ENCODE measurements at regions not wholly inside any gene's neighbourhood (a gene's known extent, or its start where the extent isn't known, plus 50 kb on each side); places are given as distances from the start of the nearest gene placed in this dataset.

DNA sequence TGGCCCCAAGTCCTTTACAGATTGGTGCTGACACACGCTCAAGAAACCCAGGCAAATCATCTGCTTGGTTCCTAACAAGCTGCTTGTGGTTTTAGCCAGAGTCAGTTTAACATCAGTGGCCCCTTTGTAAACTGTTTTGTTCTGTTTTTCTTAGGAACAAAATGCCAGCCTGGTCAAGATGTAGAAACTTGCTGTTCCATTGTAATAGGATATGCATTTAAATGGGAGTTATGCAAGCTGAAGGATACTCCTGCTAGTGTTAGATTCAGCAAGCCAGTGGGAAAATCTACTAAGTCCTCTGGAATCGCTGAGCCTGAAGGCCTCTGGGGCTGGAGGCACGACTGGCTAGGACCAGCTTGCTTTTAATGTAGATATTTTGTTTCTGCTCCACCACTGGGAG is 391.1 kb downstream of the TLE4 start:
- Histone ChIP-seq H4K20me1 (replicated peaks; ENCODE audit: control insufficient read depth, insufficient read depth, low read length) (no peaks in the 10 kb centered on the region), H3K9me3 (replicated peaks; ENCODE audit: control insufficient read depth, insufficient read depth, low read depth, low read length) (no peaks in the 10 kb centered on the region), H3K4me3 (no peak overlapping the region), H3K27me3 (ENCODE audit: control insufficient read depth in 2 of 2, insufficient read depth in 2 of 2, low read length in 2 of 2) (no peaks in the 10 kb centered on the region), H3K4me2 (ENCODE audit: insufficient read depth, low read length) (no peak overlapping the region), H2AFZ (ENCODE audit: low read depth, low read length) (no peak overlapping the region), H3K9me1 (ENCODE audit: control insufficient read depth, insufficient read depth, low read length) (no peaks in the 10 kb centered on the region), H3K36me3 (ENCODE audit: control insufficient read depth, insufficient read depth, low read length) (no peaks in the 10 kb centered on the region), H3K9ac (ENCODE audit: insufficient read depth in 1 of 2, low read depth in 2 of 2, low read length in 2 of 2) (no peak overlapping the region), H3K4me1 (replicated peaks in 1 of 2; ENCODE audit: control insufficient read depth in 2 of 2, insufficient read depth in 2 of 2, low read length in 2 of 2) (no peaks in the 10 kb centered on the region), H3K27ac (ENCODE audit: extremely low read depth, low read depth, low read length) (no peak overlapping the region), H3K79me2 (ENCODE audit: control insufficient read depth, insufficient read depth, low read length) (no peaks in the 10 kb centered on the region)
- WGBS (ENCODE audit: insufficient coverage, low coverage, missing lambda C conversion rate), result 0% methylated on average over 3 of the region's 3 CpGs
- no TSS peak for BruUV-seq (replicated peaks)
- FAIRE-seq (no peak), ATAC-seq (no peak), DNase-seq (ENCODE audit: extremely low read depth in 1 of 4, low spot score in 3 of 4) (no peak)
- intact Hi-C loops (cut with micrococcal nuclease), result no loop called here
- ChIA-PET CTCF (ENCODE audit: low intra/inter-chr PET ratio) (no interaction called here), POLR2A (no interaction called here)
- in situ Hi-C loops (cut with MboI), result no loop called here
- TF ChIP-seq, protein P1, sequence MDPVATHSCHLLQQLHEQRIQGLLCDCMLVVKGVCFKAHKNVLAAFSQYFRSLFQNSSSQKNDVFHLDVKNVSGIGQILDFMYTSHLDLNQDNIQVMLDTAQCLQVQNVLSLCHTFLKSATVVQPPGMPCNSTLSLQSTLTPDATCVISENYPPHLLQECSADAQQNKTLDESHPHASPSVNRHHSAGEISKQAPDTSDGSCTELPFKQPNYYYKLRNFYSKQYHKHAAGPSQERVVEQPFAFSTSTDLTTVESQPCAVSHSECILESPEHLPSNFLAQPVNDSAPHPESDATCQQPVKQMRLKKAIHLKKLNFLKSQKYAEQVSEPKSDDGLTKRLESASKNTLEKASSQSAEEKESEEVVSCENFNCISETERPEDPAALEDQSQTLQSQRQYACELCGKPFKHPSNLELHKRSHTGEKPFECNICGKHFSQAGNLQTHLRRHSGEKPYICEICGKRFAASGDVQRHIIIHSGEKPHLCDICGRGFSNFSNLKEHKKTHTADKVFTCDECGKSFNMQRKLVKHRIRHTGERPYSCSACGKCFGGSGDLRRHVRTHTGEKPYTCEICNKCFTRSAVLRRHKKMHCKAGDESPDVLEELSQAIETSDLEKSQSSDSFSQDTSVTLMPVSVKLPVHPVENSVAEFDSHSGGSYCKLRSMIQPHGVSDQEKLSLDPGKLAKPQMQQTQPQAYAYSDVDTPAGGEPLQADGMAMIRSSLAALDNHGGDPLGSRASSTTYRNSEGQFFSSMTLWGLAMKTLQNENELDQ (CRISPR knock-in tag; IDR thresholded peaks at IDR 0.05; ENCODE audit: borderline replicate concordance), result no peak
- TF ChIP-seq FOXJ2 (tag; IDR thresholded peaks at IDR 0.05), result no peak
- TF ChIP-seq U2AF1 (optimal IDR thresholded peaks at IDR 0.05; ENCODE audit: low read depth, low read length), result no peak
- no peak for TF ChIP-seq PTRF (tag; IDR thresholded peaks at IDR 0.05)
- TF ChIP-seq, protein P2, sequence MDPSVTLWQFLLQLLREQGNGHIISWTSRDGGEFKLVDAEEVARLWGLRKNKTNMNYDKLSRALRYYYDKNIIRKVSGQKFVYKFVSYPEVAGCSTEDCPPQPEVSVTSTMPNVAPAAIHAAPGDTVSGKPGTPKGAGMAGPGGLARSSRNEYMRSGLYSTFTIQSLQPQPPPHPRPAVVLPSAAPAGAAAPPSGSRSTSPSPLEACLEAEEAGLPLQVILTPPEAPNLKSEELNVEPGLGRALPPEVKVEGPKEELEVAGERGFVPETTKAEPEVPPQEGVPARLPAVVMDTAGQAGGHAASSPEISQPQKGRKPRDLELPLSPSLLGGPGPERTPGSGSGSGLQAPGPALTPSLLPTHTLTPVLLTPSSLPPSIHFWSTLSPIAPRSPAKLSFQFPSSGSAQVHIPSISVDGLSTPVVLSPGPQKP (CRISPR knock-in tag; IDR thresholded peaks at IDR 0.05), result no peak
- TF ChIP-seq, protein P3, sequence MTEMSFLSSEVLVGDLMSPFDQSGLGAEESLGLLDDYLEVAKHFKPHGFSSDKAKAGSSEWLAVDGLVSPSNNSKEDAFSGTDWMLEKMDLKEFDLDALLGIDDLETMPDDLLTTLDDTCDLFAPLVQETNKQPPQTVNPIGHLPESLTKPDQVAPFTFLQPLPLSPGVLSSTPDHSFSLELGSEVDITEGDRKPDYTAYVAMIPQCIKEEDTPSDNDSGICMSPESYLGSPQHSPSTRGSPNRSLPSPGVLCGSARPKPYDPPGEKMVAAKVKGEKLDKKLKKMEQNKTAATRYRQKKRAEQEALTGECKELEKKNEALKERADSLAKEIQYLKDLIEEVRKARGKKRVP (CRISPR knock-in tag; IDR thresholded peaks at IDR 0.05), result no peak
- TF ChIP-seq, protein P4, sequence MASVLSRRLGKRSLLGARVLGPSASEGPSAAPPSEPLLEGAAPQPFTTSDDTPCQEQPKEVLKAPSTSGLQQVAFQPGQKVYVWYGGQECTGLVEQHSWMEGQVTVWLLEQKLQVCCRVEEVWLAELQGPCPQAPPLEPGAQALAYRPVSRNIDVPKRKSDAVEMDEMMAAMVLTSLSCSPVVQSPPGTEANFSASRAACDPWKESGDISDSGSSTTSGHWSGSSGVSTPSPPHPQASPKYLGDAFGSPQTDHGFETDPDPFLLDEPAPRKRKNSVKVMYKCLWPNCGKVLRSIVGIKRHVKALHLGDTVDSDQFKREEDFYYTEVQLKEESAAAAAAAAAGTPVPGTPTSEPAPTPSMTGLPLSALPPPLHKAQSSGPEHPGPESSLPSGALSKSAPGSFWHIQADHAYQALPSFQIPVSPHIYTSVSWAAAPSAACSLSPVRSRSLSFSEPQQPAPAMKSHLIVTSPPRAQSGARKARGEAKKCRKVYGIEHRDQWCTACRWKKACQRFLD (CRISPR knock-in tag; IDR thresholded peaks at IDR 0.05), result no peak
- TF ChIP-seq, protein P5, sequence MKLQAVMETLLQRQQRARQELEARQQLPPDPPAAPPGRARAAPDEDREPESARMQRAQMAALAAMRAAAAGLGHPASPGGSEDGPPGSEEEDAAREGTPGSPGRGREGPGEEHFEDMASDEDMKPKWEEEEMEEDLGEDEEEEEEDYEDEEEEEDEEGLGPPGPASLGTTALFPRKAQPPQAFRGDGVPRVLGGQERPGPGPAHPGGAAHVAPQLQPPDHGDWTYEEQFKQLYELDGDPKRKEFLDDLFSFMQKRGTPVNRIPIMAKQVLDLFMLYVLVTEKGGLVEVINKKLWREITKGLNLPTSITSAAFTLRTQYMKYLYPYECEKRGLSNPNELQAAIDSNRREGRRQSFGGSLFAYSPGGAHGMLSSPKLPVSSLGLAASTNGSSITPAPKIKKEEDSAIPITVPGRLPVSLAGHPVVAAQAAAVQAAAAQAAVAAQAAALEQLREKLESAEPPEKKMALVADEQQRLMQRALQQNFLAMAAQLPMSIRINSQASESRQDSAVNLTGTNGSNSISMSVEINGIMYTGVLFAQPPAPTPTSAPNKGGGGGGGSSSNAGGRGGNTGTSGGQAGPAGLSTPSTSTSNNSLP (IDR thresholded peaks at IDR 0.05; ENCODE audit: borderline replicate concordance, low read depth, low read length), result no peak
- TF ChIP-seq RBM25 (IDR thresholded peaks at IDR 0.05; ENCODE audit: low read depth, low read length, severe bottlenecking), result no peak
- TF ChIP-seq, protein P6, sequence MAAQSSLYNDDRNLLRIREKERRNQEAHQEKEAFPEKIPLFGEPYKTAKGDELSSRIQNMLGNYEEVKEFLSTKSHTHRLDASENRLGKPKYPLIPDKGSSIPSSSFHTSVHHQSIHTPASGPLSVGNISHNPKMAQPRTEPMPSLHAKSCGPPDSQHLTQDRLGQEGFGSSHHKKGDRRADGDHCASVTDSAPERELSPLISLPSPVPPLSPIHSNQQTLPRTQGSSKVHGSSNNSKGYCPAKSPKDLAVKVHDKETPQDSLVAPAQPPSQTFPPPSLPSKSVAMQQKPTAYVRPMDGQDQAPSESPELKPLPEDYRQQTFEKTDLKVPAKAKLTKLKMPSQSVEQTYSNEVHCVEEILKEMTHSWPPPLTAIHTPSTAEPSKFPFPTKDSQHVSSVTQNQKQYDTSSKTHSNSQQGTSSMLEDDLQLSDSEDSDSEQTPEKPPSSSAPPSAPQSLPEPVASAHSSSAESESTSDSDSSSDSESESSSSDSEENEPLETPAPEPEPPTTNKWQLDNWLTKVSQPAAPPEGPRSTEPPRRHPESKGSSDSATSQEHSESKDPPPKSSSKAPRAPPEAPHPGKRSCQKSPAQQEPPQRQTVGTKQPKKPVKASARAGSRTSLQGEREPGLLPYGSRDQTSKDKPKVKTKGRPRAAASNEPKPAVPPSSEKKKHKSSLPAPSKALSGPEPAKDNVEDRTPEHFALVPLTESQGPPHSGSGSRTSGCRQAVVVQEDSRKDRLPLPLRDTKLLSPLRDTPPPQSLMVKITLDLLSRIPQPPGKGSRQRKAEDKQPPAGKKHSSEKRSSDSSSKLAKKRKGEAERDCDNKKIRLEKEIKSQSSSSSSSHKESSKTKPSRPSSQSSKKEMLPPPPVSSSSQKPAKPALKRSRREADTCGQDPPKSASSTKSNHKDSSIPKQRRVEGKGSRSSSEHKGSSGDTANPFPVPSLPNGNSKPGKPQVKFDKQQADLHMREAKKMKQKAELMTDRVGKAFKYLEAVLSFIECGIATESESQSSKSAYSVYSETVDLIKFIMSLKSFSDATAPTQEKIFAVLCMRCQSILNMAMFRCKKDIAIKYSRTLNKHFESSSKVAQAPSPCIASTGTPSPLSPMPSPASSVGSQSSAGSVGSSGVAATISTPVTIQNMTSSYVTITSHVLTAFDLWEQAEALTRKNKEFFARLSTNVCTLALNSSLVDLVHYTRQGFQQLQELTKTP (IDR thresholded peaks at IDR 0.05; ENCODE audit: low read depth in 1 of 2, partially characterized antibody in 2 of 2), result no peak
